ENCODE measurements at regions not wholly inside any gene's neighbourhood (a gene's known extent, or its start where the extent isn't known, plus 50 kb on each side); places are given as distances from the start of the nearest gene placed in this dataset.

DNA sequence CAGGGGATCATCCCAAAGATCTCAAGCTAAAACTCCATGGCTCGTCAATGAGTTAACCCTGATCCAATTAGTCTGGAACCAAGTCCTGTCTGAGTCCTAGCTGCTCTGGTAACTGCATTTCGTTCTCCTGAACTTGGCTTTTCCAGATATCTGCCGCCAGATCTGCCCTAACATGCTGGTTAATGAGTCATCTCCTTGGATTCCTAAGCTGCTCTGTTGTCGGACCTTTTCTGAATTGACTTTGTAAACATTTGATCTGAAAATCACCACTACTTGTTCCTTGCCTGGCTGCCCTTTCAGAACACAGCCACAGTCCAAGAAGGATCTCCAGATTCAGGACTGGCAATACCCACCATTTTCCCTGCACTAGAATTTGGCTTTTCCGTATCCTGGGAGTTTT, 473.0 kb downstream of the ZSWIM6 start:
- no peak for TF ChIP-seq GABPA (IDR thresholded peaks at IDR 0.05 in 1 of 2, conservative IDR thresholded peaks at IDR 0.05 in 1 of 2)
- TF ChIP-seq YY1 (IDR thresholded peaks at IDR 0.05), result no peak
- TF ChIP-seq TAF1 (conservative IDR thresholded peaks at IDR 0.05), result no peak
